Motor neuron (in vitro differentiated cells): ENCODE measurements at regions not wholly inside any gene's neighbourhood (a gene's known extent, or its start where the extent isn't known, plus 50 kb on each side); places are given as distances from the start of the nearest gene placed in this dataset.

ENCODE experiments used
- ATAC-seq, 8 experiments: fragments of 200-7000 bp; cut with Tn5 transposase; replicated peaks in 6 of 8; 2 replicates each; pipeline ENCODE4 v1.8.0; 2021; ENCODE audit warnings: mild to moderate bottlenecking in 8 of 8, moderate library complexity in 8 of 8
- H3K27ac ChIP-seq, 2 donors: fragments of 250-450 bp; sonication (Bioruptor Pico); 2 replicates each; pipeline ENCODE4 v1.9.0; 2021; ENCODE audit warnings: antibody characterized with exemption in 2 of 2, mild to moderate bottlenecking in 2 of 2, moderate library complexity in 1 of 2
- H3K4me1 ChIP-seq, 2 donors: fragments of 250-450 bp; sonication (Bioruptor Pico); replicated peaks in 1 of 2; 2 replicates each; pipeline ENCODE4 v1.6.1; 2021; ENCODE audit warnings: antibody characterized with exemption in 2 of 2, mild to moderate bottlenecking in 2 of 2, moderate library complexity in 1 of 2
- H3K4me3 ChIP-seq, 5 donors: fragments of 250-450 bp; sonication (Bioruptor Pico); 2 replicates each; pipeline ENCODE4 v1.9.0; 2021; ENCODE audit warnings: antibody characterized with exemption in 5 of 5, mild to moderate bottlenecking in 5 of 5, moderate library complexity in 4 of 5
- WGBS, 10 experiments: fragments of 450-650 bp; shearing (Covaris generic); methylation state at CpG; one replicate each; pipeline ENCODE4 v1.0.0; 2022; 5-methylcytosine and 5-hydroxymethylcytosine counted together
- in situ Hi-C, 9 experiments: fragments of 400-800 bp; cut with MboI; loops; one replicate each; pipeline ENCODE4 v1.15.0; 2021; ENCODE audit warnings: low sequenced_read_pairs in 9 of 9, low pct_unique_long_range_greater_than_20kb in 2 of 9; ENCODE audit not compliant: unreplicated experiment in 9 of 9

DNA sequence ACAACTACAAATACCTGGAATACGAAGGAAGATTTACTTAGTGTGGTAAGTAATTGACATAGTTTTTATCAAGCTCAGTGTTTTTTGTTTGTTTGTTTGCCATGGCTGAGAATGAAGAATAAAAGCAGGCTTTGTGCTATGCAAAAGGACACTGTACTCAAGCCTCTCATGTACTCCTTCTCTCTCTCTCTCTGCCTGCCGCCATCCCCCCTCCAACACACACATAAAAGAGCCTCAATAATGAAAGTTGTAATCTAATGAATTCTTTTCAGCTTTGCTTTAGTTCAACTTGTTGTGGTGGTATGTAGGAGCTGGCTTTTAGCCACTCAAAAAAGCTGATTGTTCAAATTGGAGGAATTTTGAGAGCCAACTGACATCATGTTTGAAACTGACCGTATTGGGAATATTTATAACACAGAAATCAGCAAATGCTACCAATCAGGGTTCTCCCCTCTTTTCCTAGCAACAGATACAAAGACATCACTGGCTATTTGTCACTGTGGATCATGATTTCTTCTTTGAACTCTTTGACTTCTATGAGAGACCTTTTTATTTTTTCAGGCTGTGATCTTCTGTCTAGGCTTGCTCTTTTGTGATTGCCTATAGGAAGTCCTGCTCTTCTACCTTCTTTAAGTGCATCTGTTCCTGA is 1148.8 kb downstream of the RAPGEF2 start:
- peak in 5 of 8 experiments; percentile 33 to 95 (median 72) for ATAC-seq
- peak overlapping the region in 1 of 2 donors; percentile 10 for H3K27ac ChIP-seq
- peaks cover 6 to 10% of the 10 kb centered on the region in 2 donors for H3K4me1 ChIP-seq
- no peak overlapping the region for H3K4me3 ChIP-seq
- 0 to 66% (median 43%) methylated on average over 1 to 3 of the region's 3 CpGs; no CpG with 5 or more reads in 1 of the 10 experiments for WGBS, 10 experiments
- in situ Hi-C loops, result no loop called here

DNA sequence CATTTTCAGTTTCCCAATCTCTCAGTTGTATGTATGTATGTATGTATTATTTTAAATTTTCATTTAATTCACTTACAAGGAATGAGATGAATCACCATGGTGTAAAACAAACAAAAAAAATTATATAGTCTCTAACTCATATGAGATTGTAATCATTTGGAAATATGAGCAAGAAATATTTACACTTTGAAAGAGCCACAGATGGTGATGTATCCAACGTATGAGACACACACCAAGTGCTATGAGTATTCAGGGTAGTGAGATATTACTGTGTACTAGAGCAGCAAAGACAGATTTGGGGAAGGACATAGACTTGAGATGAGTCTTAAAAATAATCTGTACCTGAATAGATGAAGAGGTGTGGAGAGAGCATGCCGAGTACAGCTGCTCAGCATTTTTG is 1154.4 kb downstream of the RAPGEF2 start:
- no peak overlapping the region for H3K4me3 ChIP-seq
- no peak overlapping the region for H3K27ac ChIP-seq
- peaks cover 0 to 2% of the 10 kb centered on the region in 2 donors for H3K4me1 ChIP-seq
- no peak for ATAC-seq
- in situ Hi-C loops, result no loop called here
- 0 to 86% (median 40%) methylated on average over 1 to 2 of the region's 2 CpGs; no CpG with 5 or more reads in 3 of the 10 experiments for WGBS, 10 experiments

DNA sequence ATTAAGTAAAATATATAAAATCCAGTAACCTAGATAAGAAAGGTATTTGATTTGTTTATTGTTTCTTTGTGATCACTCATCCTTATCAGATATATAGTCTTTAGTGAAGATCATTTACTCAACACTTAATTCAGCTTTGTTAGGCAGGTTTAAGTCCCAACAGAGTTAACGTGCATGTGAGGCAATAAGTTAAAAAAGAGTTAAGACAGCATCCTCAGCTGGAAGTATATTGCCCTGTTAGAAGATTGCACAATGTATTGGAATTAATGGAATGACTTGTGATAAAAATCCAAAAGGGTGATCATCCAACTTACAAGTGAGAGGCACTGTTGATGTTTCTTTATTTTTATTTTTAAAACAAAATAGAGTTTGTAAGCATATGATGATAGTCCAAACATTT is 1162.1 kb downstream of the RAPGEF2 start:
- ATAC-seq, result no peak
- in situ Hi-C loops, result no loop called here
- 0 to 100% (median 63%) methylated on average over 1 of the region's 1 CpG; no CpG with 5 or more reads in 3 of the 10 experiments for WGBS, 10 experiments

DNA sequence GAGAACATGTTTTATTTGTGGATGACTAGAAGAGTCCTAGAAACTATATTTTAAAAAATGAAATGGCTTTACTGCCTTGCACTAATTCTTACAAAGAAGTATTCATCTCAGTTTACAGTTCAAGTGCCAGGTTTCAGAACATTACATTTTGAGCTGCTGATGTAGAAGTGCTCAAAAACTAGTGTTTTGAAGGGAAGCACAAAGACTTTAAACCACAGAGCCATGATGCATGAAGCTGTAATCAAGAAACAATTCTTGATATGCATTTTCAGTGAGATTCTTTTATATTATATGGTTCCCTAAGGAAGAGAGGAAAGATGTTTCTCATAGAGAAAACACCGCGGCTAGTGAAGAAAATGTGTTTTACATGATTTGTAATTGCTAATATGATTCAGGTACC is 1163.0 kb downstream of the RAPGEF2 start:
- no peak for ATAC-seq
- Histone ChIP-seq H3K4me1 (no peaks in the 10 kb centered on the region), H3K4me3 (no peak overlapping the region), H3K27ac (no peak overlapping the region)
- WGBS, 10 experiments, result 0 to 100% (median 86%) methylated on average over 1 to 2 of the region's 2 CpGs; no CpG with 5 or more reads in 2 of the 10 experiments
- in situ Hi-C loops, result no loop called here

More for the DNA sequence above, 1162.1 kb downstream of the RAPGEF2 start:
- H3K4me3 ChIP-seq, result no peak overlapping the region
- H3K27ac ChIP-seq, result no peak overlapping the region
- no peaks in the 10 kb centered on the region for H3K4me1 ChIP-seq

DNA sequence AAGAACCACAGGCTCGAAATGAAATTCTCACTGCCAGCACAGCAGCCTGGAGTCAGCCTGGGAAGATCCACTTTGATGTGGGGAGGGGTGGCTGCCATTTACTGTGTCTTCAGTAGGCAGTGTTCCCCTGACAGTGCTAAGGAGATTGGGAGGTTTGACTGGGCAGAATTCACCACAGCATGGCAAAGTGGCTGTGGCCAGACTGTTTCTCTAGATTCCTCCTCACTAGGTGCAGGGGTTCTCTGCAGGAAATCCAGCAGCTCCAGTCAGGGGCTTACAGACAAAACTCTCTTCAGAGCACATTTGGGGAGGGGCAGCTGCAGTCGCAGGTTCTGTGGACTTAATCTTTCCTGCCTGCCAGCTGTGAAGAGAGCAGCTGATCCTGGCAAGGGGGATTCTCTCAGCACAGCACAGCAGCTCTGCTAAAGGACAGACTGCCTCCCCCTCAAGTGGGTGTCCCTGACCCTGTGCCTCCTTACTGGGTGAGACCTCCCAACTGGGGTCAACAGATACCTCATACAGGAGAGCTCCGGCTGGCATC is 1174.0 kb downstream of the RAPGEF2 start:
- ATAC-seq, result no peak
- no peak overlapping the region for H3K27ac ChIP-seq
- H3K4me3 ChIP-seq, result no peak overlapping the region
- no peaks in the 10 kb centered on the region for H3K4me1 ChIP-seq
- WGBS, 10 experiments, result 0 to 83% (median 30%) methylated on average over 1 to 3 of the region's 3 CpGs; no CpG with 5 or more reads in 4 of the 10 experiments
- in situ Hi-C loops, result no loop called here

DNA sequence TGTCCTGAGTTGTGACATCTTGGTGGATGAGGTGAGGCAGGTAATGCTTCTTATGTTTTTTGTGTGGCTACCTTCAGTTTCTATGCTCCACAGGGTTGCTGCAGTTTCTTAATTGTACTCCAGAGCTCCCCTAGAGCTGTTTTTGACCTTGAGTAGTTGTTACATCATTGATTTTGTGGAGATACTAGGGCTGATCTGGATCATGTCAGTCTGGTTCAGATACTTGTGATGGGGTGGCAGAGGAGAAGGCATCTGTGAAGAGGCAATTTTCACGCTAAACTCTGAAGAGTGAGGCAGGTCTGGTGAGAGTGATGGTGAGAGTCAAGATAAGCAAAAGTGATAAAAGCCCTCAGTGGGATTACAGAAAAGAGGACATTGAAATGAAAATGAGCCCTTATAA is 1180.2 kb downstream of the RAPGEF2 start:
- 0 to 100% (median 80%) methylated on average over 1 of the region's 1 CpG; no CpG with 5 or more reads in 3 of the 10 experiments for WGBS, 10 experiments
- in situ Hi-C loops, result no loop called here
- Histone ChIP-seq H3K4me3 (no peak overlapping the region), H3K4me1 (no peaks in the 10 kb centered on the region), H3K27ac (no peak overlapping the region)
- ATAC-seq, result no peak

DNA sequence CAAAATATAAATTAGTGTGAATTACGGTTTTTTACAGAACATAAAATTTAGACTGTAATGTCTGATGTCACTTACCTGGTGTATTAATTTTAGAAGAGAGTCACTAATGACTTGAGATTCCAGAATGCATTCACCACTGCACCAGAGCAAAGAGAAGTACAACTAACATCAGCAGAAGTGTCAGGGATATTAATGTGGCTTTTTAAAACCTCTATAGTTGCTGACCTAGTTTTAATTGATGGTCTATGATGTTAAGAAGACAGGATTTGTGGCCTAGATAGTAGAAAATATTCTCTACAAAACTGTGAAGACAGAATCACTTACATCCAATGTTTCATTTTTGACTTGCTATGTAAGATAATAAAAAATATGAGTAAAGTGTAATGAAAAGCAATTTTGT is 1181.6 kb downstream of the RAPGEF2 start:
- WGBS, 10 experiments, result 0 to 100% (median 88%) methylated on average over 1 of the region's 1 CpG; no CpG with 5 or more reads in 1 of the 10 experiments
- H3K4me3 ChIP-seq, result no peak overlapping the region
- no peak overlapping the region for H3K27ac ChIP-seq
- peak in 4 of 8 experiments; percentile 28 to 65 (median 52) for ATAC-seq
- in situ Hi-C loops, result no loop called here
- no peaks in the 10 kb centered on the region for H3K4me1 ChIP-seq

DNA sequence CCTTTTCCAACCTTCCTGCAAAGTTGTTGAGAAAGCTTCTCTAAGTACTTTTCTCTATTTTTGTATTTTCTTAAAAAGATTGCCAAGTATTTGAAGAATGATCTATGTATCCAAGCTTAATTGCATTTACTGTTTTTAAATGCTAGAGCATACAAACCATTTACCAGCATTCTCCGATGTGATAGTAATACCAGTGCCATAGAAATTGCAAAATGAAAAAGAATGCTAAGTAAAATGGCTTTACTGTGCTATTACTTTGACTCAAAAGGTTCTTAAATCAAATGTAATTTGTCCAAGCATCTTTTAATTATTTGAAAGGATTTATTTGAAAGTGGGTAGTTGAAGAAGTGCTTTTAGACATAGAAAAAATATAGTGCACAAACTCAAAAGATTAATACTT is 1183.2 kb downstream of the RAPGEF2 start:
- H3K4me3 ChIP-seq, result no peak overlapping the region
- H3K4me1 ChIP-seq, result no peaks in the 10 kb centered on the region
- in situ Hi-C loops, result no loop called here
- ATAC-seq, result no peak
- WGBS, 10 experiments, result 0 to 83% (median 38%) methylated on average over 1 of the region's 1 CpG; no CpG with 5 or more reads in 1 of the 10 experiments
- H3K27ac ChIP-seq, result no peak overlapping the region

DNA sequence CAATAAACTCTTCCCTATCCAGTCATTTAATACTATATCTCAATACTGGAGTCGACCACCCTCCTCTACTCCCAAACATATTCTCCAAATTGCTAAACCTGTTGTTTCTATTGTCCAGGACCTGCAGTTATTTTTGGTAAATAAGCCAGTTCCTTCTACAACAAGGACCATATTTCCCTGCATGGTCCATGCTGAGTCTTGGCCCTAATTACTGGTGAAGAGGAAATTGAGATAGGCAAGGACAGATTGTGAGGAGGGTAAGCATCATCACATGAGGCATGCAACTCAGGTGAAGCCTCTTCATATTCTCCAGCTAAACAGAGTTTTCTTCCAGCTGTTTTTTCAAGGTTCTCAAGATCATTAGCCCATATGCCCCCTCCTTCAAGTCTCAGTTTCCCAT is 1193.6 kb downstream of the RAPGEF2 start:
- no peak for ATAC-seq
- H3K4me1 ChIP-seq, result no peaks in the 10 kb centered on the region
- 0 to 78% (median 54%) methylated on average over 1 of the region's 1 CpG; no CpG with 5 or more reads in 4 of the 10 experiments for WGBS, 10 experiments
- no peak overlapping the region for H3K27ac ChIP-seq
- H3K4me3 ChIP-seq, result no peak overlapping the region
- in situ Hi-C loops, result no loop called here

DNA sequence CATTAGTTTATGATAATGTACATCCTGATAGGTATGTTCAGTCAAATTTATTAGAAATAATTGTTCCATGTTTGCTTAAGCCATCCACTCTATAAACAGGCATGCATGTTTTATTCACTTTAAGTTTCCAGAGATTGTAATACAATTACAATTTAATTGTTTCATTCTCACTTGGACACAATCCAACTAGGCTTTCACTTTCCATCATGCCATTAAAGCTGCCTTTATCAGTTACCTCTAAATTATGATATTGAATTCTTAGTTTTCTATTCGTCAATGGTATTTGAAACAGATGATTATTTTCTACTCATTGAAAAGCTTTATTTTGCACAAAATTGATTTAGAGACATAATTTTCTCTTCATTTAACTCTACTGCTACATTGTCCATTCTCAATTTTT is 1196.3 kb downstream of the RAPGEF2 start:
- H3K4me1 ChIP-seq, result no peaks in the 10 kb centered on the region
- no peak overlapping the region for H3K27ac ChIP-seq
- no peak overlapping the region for H3K4me3 ChIP-seq
- in situ Hi-C loops, result no loop called here
- WGBS, 10 experiments, result 0 to 100% (median 93%) methylated on average over 1 of the region's 1 CpG; no CpG with 5 or more reads in 1 of the 10 experiments
- no peak for ATAC-seq

DNA sequence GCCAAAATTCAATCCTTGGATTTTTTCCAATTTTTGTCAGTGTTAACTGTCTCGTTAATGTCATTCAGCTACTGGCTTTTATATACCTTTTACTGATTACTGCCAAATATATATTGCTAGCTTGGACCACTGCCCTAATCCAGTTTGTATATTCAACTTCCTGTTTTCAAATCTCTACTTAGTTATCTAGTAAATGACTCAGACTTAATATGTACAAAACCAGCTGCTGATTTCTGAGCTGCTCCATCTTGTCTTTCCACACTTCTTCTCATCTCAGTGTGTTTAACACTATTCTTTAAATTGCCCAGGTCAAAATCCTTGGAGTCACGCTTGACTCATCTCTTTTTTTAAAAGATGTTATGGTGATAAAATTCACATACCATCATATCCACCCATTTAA is 1196.7 kb downstream of the RAPGEF2 start:
- ATAC-seq, result no peak
- Histone ChIP-seq H3K27ac (no peak overlapping the region), H3K4me1 (no peaks in the 10 kb centered on the region), H3K4me3 (no peak overlapping the region)
- in situ Hi-C loops, result no loop called here
- 0 to 100% (median 89%) methylated on average over 1 to 2 of the region's 2 CpGs for WGBS, 10 experiments

DNA sequence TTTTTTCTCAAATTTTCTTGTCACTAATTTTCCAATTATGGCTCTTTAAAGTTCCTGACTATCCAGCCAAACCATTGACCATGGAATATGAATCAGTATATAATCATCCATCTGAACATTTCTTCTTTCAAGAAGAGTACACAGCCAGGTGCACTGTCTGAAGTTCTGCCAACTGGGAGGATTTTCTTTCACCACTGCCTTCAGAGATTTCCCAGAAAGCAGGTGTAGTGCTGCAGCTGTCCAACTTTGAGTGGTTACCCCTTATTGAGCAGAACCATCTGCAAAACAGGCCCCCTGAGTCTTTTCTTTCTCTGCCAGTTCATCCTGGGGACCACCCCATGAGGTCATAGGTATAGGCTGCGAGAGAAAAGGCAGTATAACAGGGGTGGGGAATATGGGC is 1213.2 kb downstream of the RAPGEF2 start:
- WGBS, 10 experiments, result 50 to 100% (median 78%) methylated on average over 1 of the region's 1 CpG; no CpG with 5 or more reads in 7 of the 10 experiments
- in situ Hi-C loops, result no loop called here
- no peak overlapping the region for H3K4me3 ChIP-seq
- ATAC-seq, result no peak
- no peak overlapping the region for H3K27ac ChIP-seq
- H3K4me1 ChIP-seq, result no peaks in the 10 kb centered on the region

DNA sequence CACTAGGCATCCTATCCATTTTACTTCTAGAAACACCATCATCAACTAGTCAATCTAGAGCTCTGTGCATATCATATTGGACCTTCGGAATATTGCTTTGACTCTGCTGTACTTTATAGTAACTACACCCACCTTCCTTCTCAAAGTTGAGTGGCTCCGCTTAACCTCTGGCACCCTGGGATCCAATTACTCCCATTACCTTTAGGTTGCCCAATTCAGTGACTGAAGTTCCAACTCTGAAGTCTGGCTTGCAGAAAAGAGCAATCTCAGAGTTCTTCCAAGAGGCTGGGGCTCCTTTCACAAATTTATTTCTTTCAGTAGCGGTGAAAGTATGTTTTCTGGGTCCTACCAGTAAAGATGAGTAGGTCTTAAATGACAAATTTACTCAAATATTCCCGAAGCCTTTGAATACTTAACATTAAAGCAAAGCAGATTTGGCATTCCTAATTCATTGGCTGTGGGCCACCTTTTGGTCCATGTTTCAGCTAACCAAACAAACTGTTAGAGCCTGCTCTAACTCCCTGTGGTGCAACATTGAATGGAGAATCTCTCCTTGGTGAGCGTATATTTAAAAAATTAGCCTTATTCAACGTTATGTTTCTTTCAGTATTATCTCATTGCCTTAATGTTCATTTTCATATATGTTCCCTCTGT is 1215.8 kb downstream of the RAPGEF2 start:
- Histone ChIP-seq H3K27ac (no peak overlapping the region), H3K4me3 (no peak overlapping the region), H3K4me1 (no peaks in the 10 kb centered on the region)
- 5 to 90% (median 66%) methylated on average over 2 to 6 of the region's 6 CpGs; no CpG with 5 or more reads in 2 of the 10 experiments for WGBS, 10 experiments
- peak in 2 of 8 experiments; percentile 27 to 81 for ATAC-seq
- in situ Hi-C loops, result no loop called here
